SK-N-SH (cell line): ENCODE measurements at regions not wholly inside any gene's neighbourhood (a gene's known extent, or its start where the extent isn't known, plus 50 kb on each side); places are given as distances from the start of the nearest gene placed in this dataset.

ENCODE experiments used
- CTCF ChIA-PET: fragments of 300-600, 350-600 bp; formaldehyde crosslinking; extraction: SDS; loops from one replicate; lab custom pipeline; 2021; lab: Yijun Ruan, JAX
- POLR2A ChIA-PET: fragments of 350-600 bp; sonication (Branson Sonifier 250); formaldehyde crosslinking; extraction: SDS; loops from one replicate; lab custom pipeline; 2020; ENCODE audit warnings: antibody characterized with exemption, inconsistent platforms; lab: Yijun Ruan, JAX
- DNase-seq: peaks from one replicate; pipeline ENCODE4 v3.0.0; 2012
- H2AFZ ChIP-seq: fragments of 200-600 bp; sonication (generic); 2 replicates; pipeline ENCODE4 v1.8.1; 2016; ENCODE audit warnings: antibody characterized with exemption, mild to moderate bottlenecking, low read depth
- H3F3A ChIP-seq: fragments of 200-600 bp; sonication (generic); replicated peaks from 2 replicates; pipeline ENCODE3; 2016; ENCODE audit warnings: antibody characterized with exemption, mild to moderate bottlenecking; ENCODE audit not compliant: insufficient read depth
- H3K27ac ChIP-seq, 2 experiments: fragments of 200-500 bp in 1 of 2; fragments of 200-600 bp in 1 of 2; sonication (Bioruptor generic) in 1 of 2; sonication (generic), shearing (Covaris generic) in 1 of 2; 2 replicates each; pipeline versions ENCODE4 v1.5.1 to v1.6.1; 2014 to 2016; ENCODE audit warnings: low read depth in 2 of 2, inconsistent platforms in 1 of 2, low read length in 1 of 2, mild to moderate bottlenecking in 1 of 2, mixed read lengths in 1 of 2
- H3K27me3 ChIP-seq: fragments of 200-600 bp; sonication (generic), shearing (Covaris generic); 2 replicates; pipeline ENCODE4 v1.6.1; 2016; ENCODE audit warnings: mixed run types; ENCODE audit not compliant: insufficient read depth
- H3K36me3 ChIP-seq, 2 experiments: fragments of 200-500 bp in 1 of 2; fragments of 200-600 bp in 1 of 2; sonication (Bioruptor generic) in 1 of 2; sonication (generic) in 1 of 2; replicated peaks in 1 of 2; 2 replicates each; pipeline versions ENCODE3 to v1.5.1; 2014 to 2016; ENCODE audit warnings: low read length in 1 of 2, mild to moderate bottlenecking in 1 of 2; ENCODE audit not compliant: insufficient read depth in 2 of 2, control insufficient read depth in 1 of 2
- H3K4me1 ChIP-seq, 2 experiments: fragments of 200-500 bp in 1 of 2; fragments of 200-600 bp in 1 of 2; sonication (Bioruptor generic) in 1 of 2; sonication (generic), shearing (Covaris generic) in 1 of 2; 2 replicates each; pipeline versions ENCODE4 v1.5.1 to v1.6.1; 2014 to 2016; ENCODE audit warnings: low read depth in 1 of 2, low read length in 1 of 2, mixed run types in 1 of 2; ENCODE audit not compliant: insufficient read depth in 2 of 2, control insufficient read depth in 1 of 2
- H3K4me2 ChIP-seq: fragments of 200-600 bp; sonication (generic), shearing (Covaris generic); 2 replicates; pipeline ENCODE4 v1.6.1; 2017; ENCODE audit warnings: mixed run types
- H3K4me3 ChIP-seq, 2 experiments: fragments of 200-500 bp in 1 of 2; fragments of 200-600 bp in 1 of 2; sonication (Bioruptor generic) in 1 of 2; sonication (generic), shearing (Covaris generic) in 1 of 2; 2 replicates each; pipeline versions ENCODE4 v1.5.1 to v1.8.1; 2014 to 2016; ENCODE audit warnings: low read depth in 2 of 2, inconsistent platforms in 1 of 2, low read length in 1 of 2, mild to moderate bottlenecking in 1 of 2, mixed read lengths in 1 of 2, moderate library complexity in 1 of 2
- H3K79me2 ChIP-seq: fragments of 200-600 bp; sonication (generic); 2 replicates; pipeline ENCODE4 v1.8.1; 2017; ENCODE audit warnings: mild to moderate bottlenecking; ENCODE audit not compliant: insufficient read depth
- H3K9ac ChIP-seq: fragments of 200-600 bp; sonication (generic); 2 replicates; pipeline ENCODE4 v1.6.1; 2017; ENCODE audit warnings: mixed run types
- H3K9me2 ChIP-seq: fragments of 200-600 bp; sonication (generic); 2 replicates; pipeline ENCODE4 v1.6.1; 2017; ENCODE audit warnings: mixed run types
- H3K9me3 ChIP-seq: fragments of 200-600 bp; sonication (generic); 2 replicates; pipeline ENCODE4 v1.6.1; 2017; ENCODE audit warnings: mixed run types, mild to moderate bottlenecking, moderate library complexity
- H4K20me1 ChIP-seq: fragments of 200-600 bp; sonication (generic); 2 replicates; pipeline ENCODE4 v1.6.1; 2017; ENCODE audit warnings: mild to moderate bottlenecking, mixed run types; ENCODE audit not compliant: insufficient read depth
- GATA2 ChIP-seq: sonication (generic); formaldehyde crosslinking; IDR thresholded peaks from 2 replicates; pipeline ENCODE4 v1.5.0; 2020; ENCODE audit warnings: mild to moderate bottlenecking, missing genetic modification reagents
- RCOR1 ChIP-seq: fragments of 150-350 bp; IDR thresholded peaks from 2 replicates; pipeline ENCODE4 v1.6.1; 2017; ENCODE audit warnings: antibody characterized with exemption, low read length
- RFX5 ChIP-seq: IDR thresholded peaks from 2 replicates; pipeline ENCODE4 v1.6.1; 2012; ENCODE audit warnings: mild to moderate bottlenecking, improper control_type of control experiment, low read length
- TEAD4 ChIP-seq: IDR thresholded peaks from 2 replicates; pipeline ENCODE4 v1.4.0; 2012; ENCODE audit warnings: mild to moderate bottlenecking, borderline replicate concordance; ENCODE audit not compliant: insufficient read depth
- WGBS: methylation state at CpG from one replicate; pipeline ENCODE4 v1.1.6; 2017; ENCODE audit warnings: low lambda C conversion rate; 5-methylcytosine and 5-hydroxymethylcytosine counted together
- TF ChIP-seq, protein P1 (sequence below): fragments of 150-350 bp; IDR thresholded peaks from 2 replicates; pipeline ENCODE4 v1.6.1; 2016; ENCODE audit warnings: mild to moderate bottlenecking, low read depth, low read length
- TF ChIP-seq, protein P2 (sequence below): fragments of 200-600 bp; sonication (generic); IDR thresholded peaks from 2 replicates; pipeline ENCODE4 v1.6.1; 2017; ENCODE audit warnings: antibody characterized with exemption, mild to moderate bottlenecking, moderate library complexity
- TF ChIP-seq, protein P3 (sequence below): IDR thresholded peaks from 2 replicates; pipeline ENCODE4 v1.6.1; 2012; ENCODE audit warnings: mild to moderate bottlenecking, low read depth, low read length, moderate library complexity

DNA sequence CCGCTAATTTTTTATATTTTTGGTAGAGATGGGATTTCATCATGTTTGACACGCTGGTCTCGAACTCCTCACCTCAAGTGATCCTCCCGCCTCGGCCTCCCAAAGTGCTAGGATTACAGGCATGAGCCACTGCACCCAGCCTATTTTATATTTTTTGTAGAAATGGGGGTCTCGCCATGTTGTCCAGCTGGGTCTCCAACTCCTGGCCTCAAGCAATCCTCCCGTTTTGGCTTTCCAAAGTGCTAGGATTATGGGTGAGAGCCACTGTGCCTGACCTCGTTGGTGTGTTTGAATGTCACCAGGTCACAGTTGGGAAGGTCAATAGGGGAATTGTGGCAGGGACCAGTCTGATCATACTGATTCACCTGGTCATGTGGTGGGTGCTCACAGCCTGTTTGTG is 56.7 kb upstream of the NKD1 start (continued):
- TF ChIP-seq, protein P1, sequence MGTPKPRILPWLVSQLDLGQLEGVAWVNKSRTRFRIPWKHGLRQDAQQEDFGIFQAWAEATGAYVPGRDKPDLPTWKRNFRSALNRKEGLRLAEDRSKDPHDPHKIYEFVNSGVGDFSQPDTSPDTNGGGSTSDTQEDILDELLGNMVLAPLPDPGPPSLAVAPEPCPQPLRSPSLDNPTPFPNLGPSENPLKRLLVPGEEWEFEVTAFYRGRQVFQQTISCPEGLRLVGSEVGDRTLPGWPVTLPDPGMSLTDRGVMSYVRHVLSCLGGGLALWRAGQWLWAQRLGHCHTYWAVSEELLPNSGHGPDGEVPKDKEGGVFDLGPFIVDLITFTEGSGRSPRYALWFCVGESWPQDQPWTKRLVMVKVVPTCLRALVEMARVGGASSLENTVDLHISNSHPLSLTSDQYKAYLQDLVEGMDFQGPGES, result no peak
- TF ChIP-seq, protein P2, sequence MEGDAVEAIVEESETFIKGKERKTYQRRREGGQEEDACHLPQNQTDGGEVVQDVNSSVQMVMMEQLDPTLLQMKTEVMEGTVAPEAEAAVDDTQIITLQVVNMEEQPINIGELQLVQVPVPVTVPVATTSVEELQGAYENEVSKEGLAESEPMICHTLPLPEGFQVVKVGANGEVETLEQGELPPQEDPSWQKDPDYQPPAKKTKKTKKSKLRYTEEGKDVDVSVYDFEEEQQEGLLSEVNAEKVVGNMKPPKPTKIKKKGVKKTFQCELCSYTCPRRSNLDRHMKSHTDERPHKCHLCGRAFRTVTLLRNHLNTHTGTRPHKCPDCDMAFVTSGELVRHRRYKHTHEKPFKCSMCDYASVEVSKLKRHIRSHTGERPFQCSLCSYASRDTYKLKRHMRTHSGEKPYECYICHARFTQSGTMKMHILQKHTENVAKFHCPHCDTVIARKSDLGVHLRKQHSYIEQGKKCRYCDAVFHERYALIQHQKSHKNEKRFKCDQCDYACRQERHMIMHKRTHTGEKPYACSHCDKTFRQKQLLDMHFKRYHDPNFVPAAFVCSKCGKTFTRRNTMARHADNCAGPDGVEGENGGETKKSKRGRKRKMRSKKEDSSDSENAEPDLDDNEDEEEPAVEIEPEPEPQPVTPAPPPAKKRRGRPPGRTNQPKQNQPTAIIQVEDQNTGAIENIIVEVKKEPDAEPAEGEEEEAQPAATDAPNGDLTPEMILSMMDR, result no peak
- TF ChIP-seq, protein P3, sequence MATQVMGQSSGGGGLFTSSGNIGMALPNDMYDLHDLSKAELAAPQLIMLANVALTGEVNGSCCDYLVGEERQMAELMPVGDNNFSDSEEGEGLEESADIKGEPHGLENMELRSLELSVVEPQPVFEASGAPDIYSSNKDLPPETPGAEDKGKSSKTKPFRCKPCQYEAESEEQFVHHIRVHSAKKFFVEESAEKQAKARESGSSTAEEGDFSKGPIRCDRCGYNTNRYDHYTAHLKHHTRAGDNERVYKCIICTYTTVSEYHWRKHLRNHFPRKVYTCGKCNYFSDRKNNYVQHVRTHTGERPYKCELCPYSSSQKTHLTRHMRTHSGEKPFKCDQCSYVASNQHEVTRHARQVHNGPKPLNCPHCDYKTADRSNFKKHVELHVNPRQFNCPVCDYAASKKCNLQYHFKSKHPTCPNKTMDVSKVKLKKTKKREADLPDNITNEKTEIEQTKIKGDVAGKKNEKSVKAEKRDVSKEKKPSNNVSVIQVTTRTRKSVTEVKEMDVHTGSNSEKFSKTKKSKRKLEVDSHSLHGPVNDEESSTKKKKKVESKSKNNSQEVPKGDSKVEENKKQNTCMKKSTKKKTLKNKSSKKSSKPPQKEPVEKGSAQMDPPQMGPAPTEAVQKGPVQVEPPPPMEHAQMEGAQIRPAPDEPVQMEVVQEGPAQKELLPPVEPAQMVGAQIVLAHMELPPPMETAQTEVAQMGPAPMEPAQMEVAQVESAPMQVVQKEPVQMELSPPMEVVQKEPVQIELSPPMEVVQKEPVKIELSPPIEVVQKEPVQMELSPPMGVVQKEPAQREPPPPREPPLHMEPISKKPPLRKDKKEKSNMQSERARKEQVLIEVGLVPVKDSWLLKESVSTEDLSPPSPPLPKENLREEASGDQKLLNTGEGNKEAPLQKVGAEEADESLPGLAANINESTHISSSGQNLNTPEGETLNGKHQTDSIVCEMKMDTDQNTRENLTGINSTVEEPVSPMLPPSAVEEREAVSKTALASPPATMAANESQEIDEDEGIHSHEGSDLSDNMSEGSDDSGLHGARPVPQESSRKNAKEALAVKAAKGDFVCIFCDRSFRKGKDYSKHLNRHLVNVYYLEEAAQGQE, result no peak

DNA sequence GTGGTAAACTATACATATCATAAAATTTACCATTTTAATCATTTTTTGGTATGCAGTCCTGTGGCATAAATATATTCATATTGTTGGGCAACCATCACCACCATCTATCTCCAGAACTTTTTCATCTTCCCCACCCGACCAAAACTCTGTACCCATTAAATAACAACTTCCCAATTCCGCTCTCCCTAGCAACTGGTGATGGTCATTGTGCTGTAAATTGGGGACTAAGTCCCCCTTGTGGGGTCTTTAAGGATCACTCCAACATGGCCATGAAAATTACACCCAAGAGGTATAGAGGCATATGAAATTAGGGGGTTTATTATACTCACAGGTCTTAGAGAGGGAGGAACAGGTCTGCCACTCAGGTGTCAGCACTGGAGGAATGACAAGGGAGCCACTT is 57.4 kb upstream of the NKD1 start:
- DNase-seq, result no peak
- TF ChIP-seq RFX5, result peak; percentile 76
- no peak for TF ChIP-seq GATA2 (CRISPR knock-in tag)
- TF ChIP-seq, all 33 proteins: peak for 1
- no peaks in the 10 kb centered on the region for H3K9me2 ChIP-seq
- no peaks in the 10 kb centered on the region for H3K79me2 ChIP-seq
- CTCF ChIA-PET, result no interaction called here
- H3K27me3 ChIP-seq, result no peaks in the 10 kb centered on the region
- POLR2A ChIA-PET, result no interaction called here
- H3K4me1 ChIP-seq, result no peaks in the 10 kb centered on the region
- H3K4me2 ChIP-seq, result no peak overlapping the region
- no peak overlapping the region for H3K27ac ChIP-seq
- no peak overlapping the region for H3K4me3 ChIP-seq
- H3K9ac ChIP-seq, result no peak overlapping the region
- no peaks in the 10 kb centered on the region for H3K9me3 ChIP-seq
- H3K36me3 ChIP-seq, result no peaks in the 10 kb centered on the region
- no peaks in the 10 kb centered on the region for H3F3A ChIP-seq
- H2AFZ ChIP-seq, result no peak overlapping the region
- 38% methylated on average over 2 of the region's 2 CpGs for WGBS
- H4K20me1 ChIP-seq, result no peaks in the 10 kb centered on the region

DNA sequence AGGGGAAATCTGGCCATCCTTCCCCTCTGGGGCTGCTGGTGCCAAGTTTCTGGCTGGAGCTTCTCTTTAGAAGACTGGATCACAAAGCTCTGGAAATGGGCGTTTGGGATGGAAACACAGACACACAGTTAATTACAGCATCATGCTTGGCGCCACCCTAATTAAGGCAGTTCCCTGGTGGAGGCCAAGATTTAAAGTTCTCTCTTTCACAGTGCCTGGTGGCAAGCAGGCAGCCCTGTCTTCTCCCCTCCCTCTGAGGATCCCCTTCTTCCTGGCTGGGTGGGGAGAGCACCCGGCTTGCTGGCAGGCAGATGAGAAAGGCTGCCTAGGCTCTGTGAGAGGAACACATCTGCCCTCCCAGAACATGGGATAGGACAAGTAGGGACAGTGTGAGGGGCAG is 59.0 kb upstream of the NKD1 start:
- H3K9ac ChIP-seq, result no peak overlapping the region
- H3K4me2 ChIP-seq, result no peak overlapping the region
- H3K27ac ChIP-seq, result no peak overlapping the region
- H3K9me3 ChIP-seq, result no peaks in the 10 kb centered on the region
- no peaks in the 10 kb centered on the region for H3K4me1 ChIP-seq
- H3F3A ChIP-seq, result no peaks in the 10 kb centered on the region
- H3K79me2 ChIP-seq, result no peaks in the 10 kb centered on the region
- H3K4me3 ChIP-seq, result no peak overlapping the region
- TF ChIP-seq RCOR1 (no peak), TEAD4 (no peak)
- TF ChIP-seq, protein P3, result no peak
- H2AFZ ChIP-seq, result no peak overlapping the region
- WGBS, result 3% methylated on average over 3 of the region's 3 CpGs
- H4K20me1 ChIP-seq, result no peaks in the 10 kb centered on the region
- DNase-seq, result no peak
- H3K36me3 ChIP-seq, result no peaks in the 10 kb centered on the region
- H3K9me2 ChIP-seq, result no peaks in the 10 kb centered on the region
- ChIA-PET CTCF (no interaction called here), POLR2A (no interaction called here)
- no peaks in the 10 kb centered on the region for H3K27me3 ChIP-seq
